GM12801 (cell line): ENCODE measurements at regions not wholly inside any gene's neighbourhood (a gene's known extent, or its start where the extent isn't known, plus 50 kb on each side); places are given as distances from the start of the nearest gene placed in this dataset.

Experiments
- TF ChIP-seq, protein P1 (sequence below): IDR thresholded peaks from one replicate; pipeline ENCODE4 v1.5.1; 2011; ENCODE audit warnings: control low read depth; ENCODE audit not compliant: insufficient read length; ENCODE audit errors: extremely low read depth

DNA sequence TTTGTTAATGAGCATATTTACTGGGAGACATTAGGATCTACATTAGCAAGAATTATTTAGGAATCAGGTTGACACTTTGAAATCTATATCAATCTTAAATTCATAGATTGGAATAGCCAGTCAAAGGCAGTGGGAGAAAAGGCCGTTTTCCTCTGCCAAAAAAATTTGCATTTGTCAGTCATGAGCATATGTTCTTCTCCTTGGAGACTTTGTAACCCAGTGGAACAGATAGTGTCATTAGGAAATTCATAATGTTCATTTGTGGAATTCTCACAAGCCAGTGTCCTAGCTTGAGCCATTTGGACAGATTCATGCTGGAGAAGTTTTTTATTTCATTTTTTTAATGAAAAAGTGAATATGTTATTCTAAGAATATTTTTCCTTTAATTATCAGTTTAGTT is 260.1 kb downstream of the OXSM start:
- TF ChIP-seq, protein P1, sequence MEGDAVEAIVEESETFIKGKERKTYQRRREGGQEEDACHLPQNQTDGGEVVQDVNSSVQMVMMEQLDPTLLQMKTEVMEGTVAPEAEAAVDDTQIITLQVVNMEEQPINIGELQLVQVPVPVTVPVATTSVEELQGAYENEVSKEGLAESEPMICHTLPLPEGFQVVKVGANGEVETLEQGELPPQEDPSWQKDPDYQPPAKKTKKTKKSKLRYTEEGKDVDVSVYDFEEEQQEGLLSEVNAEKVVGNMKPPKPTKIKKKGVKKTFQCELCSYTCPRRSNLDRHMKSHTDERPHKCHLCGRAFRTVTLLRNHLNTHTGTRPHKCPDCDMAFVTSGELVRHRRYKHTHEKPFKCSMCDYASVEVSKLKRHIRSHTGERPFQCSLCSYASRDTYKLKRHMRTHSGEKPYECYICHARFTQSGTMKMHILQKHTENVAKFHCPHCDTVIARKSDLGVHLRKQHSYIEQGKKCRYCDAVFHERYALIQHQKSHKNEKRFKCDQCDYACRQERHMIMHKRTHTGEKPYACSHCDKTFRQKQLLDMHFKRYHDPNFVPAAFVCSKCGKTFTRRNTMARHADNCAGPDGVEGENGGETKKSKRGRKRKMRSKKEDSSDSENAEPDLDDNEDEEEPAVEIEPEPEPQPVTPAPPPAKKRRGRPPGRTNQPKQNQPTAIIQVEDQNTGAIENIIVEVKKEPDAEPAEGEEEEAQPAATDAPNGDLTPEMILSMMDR = no peak

DNA sequence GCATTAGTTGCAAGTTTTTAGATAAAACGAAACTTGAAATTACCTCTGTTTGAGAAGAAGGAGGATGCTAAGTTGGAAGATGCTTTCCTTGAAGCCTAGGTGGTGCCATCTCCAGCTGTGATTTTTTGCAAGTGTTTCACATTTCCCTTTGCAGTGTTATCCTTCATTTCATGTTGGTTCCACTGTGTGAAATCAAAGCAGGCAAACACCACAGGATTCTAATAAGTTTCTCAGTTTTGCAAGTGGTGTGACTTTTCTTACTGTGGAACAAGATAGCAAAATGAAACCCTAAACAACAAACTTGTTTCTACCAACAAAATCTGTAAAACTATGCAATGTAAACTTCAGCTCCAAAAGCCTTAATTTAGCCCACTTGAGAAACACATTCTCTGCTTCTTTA is 260.9 kb downstream of the OXSM start:
- TF ChIP-seq, protein P1 = no peak

DNA sequence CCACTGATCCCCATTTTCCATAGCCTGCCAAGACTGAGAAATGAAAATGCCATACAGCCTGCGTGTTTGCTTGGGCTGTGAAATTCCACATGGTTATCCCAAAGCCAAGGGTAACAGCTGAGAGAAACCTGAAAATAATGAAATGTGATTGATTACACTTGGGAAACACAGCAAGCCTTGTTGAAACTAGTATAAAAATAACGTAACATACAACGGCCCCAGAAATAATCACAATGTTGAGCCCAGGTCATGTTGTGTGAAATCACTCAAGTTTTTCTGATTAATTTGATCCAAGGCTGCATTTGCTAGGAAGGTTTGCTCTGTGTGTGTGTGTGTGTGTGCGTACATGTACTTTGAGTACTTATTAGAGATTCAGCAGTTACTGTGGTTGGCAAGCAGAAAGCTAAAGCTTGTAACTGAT is 269.0 kb downstream of the OXSM start:
- TF ChIP-seq, protein P1 = no peak

DNA sequence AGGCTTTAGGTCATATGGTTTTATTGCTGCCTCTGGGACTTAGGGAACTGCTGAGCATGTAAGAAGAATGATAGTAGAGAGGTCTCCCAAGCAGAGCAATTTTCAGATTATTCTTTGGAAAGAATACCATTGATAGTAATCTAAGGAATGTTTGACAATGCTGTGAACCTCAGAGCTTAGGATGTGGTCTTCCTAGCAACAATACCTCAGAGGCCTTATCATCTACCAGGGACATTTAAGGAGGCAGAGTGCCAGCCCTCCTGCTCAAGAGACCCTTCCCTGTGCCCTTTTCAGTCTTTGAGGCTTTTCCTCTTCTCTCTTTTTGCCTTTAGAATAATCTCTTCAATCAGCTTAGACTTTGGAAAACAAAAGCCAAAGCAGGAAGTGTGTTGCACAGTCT is 272.1 kb downstream of the OXSM start:
- TF ChIP-seq, protein P1 = no peak

DNA sequence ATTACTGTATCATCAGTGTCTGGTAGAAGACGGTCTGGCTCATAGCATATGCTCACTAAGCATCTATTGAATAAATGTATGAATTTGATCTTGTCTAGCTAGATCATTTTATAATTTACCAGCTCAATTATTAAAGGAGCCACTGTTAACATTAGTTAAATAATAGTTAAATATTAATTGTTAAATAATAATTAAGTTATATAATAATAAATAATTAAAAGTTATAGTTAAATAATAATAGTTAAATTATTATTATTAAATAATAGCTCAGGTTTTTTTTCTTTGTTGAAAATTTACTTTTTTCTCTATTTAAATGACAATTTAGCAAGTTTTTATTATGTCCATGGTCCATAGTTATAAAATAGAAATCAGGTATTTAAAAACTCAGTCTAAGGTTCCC is 274.4 kb downstream of the OXSM start:
- TF ChIP-seq, protein P1 = no peak

DNA sequence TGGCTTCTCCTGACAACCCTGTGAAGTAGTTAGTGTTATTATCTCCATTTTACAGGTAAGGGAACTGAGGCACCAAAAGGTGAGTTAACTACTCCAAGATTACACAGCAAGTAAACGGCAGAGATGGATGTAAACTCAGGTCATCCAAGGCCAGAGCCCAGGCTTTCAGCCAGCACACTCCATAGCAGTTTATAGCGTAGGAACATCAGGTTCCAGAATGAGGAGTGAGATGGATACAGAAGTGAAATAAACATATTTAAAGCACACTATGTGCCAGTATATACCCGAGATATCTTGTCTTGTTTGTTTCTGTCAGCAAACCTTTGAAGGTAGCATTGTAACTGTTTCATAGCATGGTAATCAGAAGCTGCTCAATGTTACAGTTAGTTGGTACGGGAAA is 279.0 kb downstream of the OXSM start:
- TF ChIP-seq, protein P1 = no peak

DNA sequence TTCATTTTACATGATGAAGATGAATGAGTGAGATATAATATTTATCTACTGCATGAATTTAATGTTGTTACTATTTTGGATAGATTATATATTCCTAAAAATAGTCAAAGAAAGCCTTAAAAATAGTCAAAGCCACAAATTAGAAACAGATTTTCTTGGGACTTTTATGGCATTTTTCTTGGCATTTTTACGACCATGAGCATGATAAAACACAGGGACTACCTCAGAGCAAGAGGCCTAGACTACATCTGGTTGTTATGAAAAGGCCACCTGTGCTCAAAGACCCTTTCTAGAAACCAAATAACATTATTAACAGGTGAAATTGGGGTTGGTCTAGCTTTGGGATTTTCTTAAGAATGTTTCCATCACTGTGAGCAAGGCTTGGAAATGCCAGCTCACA is 281.0 kb downstream of the OXSM start:
- TF ChIP-seq, protein P1 = no peak

DNA sequence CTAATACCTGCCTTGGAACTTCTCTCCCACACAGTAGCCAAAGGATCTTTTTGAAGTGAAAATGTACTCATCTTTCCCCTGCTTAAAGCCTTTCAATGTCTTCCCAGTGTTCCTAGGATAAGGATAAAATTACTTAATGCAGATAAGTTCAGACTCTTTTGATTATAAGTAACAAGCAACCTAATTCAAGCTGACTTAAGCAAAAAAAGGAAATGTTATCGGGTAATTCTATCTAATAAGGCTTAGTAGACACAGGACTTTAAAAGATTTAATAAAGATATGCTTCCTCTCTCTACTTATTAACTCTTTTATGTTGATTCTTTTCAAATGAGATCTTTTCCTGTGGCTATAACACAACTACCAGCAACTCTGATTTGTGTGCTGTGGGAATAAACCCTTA is 284.2 kb downstream of the OXSM start:
- TF ChIP-seq, protein P1 = no peak
